Activated CD4-positive, CD25-positive, alpha-beta regulatory T cell treated with anti-CD3 and anti-CD28 coated beads, Interleukin-2, amount 50 U/mL, for 24 hours (primary cell): ENCODE measurements at regions not wholly inside any gene's neighbourhood (a gene's known extent, or its start where the extent isn't known, plus 50 kb on each side); places are given as distances from the start of the nearest gene placed in this dataset.
"Not testable (repeated sequence)": the region's sequence is repeated elsewhere in the genome, so short reads cannot be mapped to it uniquely, and the experiment has no call there.

ENCODE experiments used
- ATAC-seq, 2 donors: fragments of 150-1000 bp; cut with Tn5 transposase; one replicate each; pipeline ENCODE4 v1.10.0; 2021; ENCODE audit warnings: mild to moderate bottlenecking in 1 of 2, moderate library complexity in 1 of 2

GRCh38 chr11:23569547-23569946, 709.3 kb upstream of the CCDC179 start:
- no peak for ATAC-seq

- ATAC-seq: no peak
These were observed 710.6 kb upstream of the CCDC179 start for GRCh38 chr11:23570828-23571227.

DNA sequence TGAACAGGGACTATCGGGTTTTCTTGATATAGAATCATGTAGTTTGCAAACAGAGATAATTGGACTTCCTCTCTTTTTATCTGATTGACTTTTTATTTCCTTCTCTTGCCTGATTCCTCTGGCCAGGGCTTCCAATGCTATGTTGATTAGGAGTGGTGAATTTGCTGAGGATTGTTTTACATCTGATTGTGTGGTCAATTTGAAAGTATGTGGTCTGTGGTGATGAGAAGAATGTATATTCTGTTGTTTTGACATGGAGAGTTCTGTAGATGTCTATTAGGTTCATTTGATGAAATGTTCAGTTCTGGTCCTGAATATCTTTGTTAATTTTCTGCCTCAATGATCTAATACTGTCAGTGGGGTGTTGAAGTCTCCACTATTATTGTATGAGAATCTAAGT, 713.2 kb upstream of the CCDC179 start:
- ATAC-seq: no peak

GRCh38 chr11:23574149-23574548, 713.9 kb upstream of the CCDC179 start:
- no peak for ATAC-seq

DNA sequence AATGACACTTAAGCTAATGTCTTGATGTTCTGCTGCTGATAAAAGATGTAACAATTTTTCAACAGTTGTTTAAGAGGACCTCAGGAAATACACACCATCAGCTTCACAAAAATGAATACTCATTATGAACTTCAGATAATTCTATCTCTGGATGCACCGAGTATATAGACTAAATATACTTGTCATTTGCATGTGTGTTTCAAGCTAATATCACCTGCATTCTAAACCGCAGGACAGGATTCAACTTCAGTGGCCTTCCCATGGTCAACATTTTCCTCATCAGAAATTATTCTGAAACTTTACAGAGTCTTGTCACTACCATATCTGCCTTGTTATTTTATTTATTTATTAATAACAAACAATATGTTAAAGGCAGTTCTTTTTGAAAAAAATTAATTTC, 717.0 kb upstream of the CCDC179 start:
- no peak for ATAC-seq

GRCh38 chr11:23585416-23586104, 725.3 kb upstream of the CCDC179 start:
- no peak for ATAC-seq

DNA sequence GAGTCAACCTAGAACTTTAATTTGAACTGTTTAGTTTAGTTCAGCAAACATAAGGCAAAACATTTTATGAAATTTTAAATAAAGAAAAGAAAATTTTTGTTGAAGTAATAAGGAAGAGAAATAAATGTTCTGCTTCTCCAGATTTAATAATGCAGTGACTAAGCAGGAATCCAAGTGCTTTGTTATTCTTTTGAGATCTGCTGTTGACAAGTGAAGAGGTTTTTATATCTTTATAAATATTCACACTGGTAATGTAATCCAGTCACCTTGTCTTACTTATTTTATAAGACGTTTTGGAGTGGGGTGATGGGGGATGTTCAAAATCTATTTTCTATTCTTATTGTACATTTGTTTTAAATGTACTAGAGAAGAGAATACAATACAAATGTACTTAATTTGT, 725.9 kb upstream of the CCDC179 start:
- no peak for ATAC-seq

DNA sequence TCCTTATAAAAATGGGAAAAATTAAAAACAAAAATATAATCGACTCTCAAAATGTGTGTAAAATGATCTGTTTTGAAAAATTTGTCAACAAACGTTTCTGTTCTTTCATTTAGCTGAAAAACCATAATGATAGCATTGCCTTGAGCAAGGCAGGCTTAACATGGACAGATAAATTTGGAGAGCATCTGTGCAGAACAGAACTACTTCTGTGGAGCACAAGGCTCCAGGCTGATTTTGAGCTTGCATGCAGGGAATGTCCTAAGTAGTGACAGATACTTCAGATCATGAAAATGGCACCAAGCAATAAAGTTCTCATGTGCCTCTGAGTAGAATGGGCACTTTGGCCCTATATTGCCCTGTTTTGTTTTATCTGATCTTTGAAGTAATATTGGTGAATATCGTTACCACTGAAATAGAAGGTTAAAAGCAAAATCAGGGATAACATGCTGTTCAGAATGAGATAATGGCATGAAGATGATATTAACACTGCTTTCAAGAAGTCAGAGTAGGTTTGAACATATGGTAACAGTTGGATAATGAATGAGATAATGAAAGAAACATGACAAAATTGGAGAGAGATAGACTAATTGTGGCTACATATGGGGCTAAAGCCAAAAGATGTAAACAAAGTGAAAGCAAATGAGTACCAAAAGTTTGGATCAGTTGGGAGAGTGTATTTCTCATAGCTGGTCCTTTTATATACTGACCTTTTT, 730.5 kb upstream of the CCDC179 start:
- ATAC-seq: no peak

DNA sequence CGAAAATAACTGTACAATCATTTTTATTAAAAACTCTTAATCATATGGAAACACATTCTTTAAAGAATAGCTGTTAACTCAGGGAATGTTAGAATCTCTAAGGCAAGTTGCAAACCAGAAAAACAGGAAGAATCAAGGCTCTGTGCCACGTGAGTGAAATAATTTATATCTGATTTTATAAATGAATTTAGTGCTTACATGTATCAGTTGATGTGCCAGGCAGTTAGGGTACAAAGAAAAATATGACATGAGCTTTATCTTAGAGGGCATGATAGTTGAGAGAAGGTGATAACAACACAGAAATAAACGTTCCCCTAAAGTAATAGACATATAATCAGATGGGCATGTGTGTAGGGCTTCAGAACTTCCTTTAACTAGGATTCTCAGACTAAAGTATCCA, 734.5 kb upstream of the CCDC179 start:
- no peak for ATAC-seq

- ATAC-seq: no peak
These were observed 744.7 kb upstream of the CCDC179 start for GRCh38 chr11:23604966-23605365.

DNA sequence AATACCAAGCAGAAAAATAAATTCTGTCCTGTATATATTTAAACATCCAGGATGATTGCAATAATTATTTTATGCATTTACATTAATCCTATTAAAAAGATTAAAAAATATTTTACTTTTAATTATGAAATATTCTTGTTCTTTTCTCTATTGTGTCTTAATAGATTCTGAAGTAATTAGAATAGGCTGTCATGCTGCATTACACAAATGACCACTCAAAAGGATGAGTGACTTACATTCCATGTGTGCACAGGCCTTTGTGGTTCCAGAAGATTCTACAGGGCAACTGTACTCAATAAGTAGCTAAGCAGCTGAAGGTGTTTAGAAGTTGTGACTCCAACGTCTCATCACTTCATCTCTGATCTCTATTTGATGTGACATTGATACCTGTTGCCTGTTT, 745.9 kb upstream of the CCDC179 start:
- no peak for ATAC-seq

- no peak for ATAC-seq
These were observed 751.5 kb upstream of the CCDC179 start for GRCh38 chr11:23611726-23612125.

DNA sequence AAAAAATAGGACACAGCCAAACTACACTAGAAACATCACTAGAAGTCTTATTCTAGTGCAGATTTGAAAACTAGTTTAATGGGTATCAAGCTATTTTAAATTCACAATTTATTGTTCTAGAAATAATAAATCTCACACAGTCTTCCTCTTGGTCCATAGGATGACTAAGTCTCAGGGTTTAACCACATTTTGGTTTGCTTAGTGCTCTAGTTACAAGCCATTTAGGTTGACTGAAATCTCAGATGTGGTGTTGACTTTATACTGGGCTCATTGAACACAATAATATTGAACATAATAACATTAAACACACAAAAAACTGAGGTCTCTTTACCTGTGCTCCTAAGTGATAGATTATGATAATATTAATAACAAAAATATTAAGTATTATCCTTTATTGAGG, 760.3 kb upstream of the CCDC179 start:
- ATAC-seq: no peak

DNA sequence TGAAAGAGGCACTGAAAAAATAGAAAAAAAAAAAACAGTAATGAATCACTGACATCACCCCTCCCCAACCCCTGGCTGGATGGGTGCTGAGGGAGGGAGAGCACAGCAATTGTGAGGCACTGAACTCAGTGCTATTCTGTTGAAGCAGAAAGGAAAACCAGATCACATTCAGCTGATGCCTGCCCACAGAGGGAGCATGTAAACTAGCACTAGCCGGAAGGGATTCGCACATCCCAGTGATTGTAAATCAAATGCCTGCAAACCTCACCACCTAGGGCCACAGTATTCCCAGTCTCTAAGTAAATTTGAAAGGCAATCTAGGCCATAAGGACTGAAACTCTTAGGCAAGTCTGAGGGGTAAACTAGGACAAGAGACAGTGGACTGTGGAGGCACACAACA, 772.0 kb upstream of the CCDC179 start:
- ATAC-seq: no peak

- no peak for ATAC-seq
These were observed 784.2 kb upstream of the CCDC179 start for GRCh38 chr11:23644443-23644842.

- ATAC-seq: not testable (repeated sequence)
These were observed 792.1 kb upstream of the CCDC179 start for GRCh38 chr11:23652336-23652735.

DNA sequence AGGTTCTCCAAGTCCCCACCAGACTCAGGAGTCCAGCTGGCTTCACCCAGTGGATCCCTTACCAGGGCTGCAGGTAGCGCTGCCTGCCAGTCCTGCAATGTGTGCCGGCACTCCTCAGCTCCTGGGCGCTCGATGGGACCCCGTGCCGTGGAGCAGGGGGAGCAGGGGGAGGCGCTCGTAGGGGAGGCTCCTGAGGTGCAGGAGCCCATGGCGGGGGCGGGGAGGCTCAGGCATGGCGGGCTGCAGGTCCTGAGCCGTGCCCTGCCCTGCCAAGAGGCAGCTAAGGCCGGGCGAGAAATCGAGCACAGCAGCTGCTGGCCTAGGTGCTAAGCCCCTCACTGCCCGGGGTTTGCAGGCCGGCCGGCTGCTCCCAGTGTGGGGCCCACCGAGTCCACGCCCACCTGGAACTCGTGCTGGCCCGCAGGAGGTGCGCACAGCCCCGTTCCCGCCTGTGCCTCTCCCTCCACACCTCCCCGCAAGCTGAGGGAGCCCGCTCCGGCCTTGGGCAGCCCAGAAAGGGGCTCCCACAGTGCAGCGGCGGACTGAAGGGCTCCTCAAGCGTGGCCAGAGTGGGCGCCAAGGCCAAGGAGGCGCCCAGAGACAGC, 792.9 kb upstream of the CCDC179 start:
- ATAC-seq: no peak

DNA sequence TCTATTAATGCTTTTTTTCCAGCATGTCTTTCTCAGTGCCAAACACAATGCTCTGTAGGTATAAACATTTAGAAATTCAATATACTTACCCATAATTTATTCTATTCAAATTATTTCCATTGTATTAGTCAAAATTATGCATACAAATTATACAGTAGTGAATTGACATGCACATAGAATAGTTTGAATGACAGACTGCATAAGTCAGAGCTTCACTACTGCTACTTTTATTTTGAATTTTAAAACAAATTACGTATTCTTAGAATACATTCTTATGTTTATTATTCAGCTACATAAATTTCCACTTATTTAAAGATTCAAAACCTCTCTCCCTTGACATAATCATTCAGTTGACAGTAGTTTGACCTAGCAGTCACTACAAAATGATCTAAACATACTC, 808.0 kb upstream of the CCDC179 start:
- ATAC-seq: no peak

GRCh38 chr11:23673366-23673765, 813.1 kb upstream of the CCDC179 start:
- no peak for ATAC-seq

- ATAC-seq: no peak
These were observed 814.6 kb upstream of the CCDC179 start for GRCh38 chr11:23674866-23675265.

DNA sequence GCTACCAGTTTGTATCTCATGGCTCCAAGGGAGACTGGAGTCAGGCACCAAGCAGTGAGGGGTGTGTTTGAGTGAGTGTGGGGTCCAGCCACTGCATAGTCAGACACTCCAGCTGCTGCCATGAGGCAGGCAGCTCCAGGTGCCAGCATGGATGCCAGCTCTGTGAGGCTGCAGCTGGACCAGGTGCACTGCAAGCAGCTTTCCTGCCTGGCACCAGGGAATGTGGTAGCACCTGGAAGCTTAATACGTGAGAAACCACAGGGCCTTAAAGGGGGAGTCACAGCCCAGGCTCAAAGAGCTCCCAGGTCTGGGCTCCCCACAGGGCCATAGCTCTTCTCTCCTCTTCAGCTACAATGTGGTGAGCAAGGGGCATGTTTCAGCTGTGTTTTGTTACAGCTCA, 817.8 kb upstream of the LUZP2 start:
- ATAC-seq: no peak

GRCh38 chr11:23679981-23680380, 816.9 kb upstream of the LUZP2 start:
- no peak for ATAC-seq

GRCh38 chr11:23680488-23681230, 816.2 kb upstream of the LUZP2 start:
- no peak for ATAC-seq

DNA sequence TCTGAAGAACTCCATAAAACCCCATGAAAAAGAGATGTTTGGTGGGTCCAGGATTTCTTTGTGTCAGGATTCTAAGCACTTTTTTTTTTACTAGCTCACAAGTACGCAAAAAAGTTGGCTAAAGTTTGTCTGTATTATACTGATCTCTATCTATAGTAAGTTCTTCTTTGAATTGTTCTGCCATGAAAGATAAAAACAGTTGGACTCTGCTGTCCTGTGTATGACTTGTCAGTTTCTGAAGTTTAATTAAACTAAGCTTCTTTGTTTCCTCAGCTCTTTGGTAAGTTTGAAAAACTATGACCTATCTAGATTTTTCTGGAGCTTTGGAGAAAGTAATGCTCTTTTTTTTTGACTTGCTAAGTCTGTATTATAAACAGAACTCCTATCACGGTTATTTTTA, 812.2 kb upstream of the LUZP2 start:
- ATAC-seq: no peak
